Mesenteric fat pad (tissue), 1 donor: ENCODE measurements at regions not wholly inside any gene's neighbourhood (a gene's known extent, or its start where the extent isn't known, plus 50 kb on each side); places are given as distances from the start of the nearest gene placed in this dataset.

Source experiments
- DNase-seq: peaks from one replicate; pipeline ENCODE4 v3.0.0-alpha.2; 2020; ENCODE audit warnings: low spot score
- donor health status: DM: yes; HTN: yes; CAD: no.

DNA sequence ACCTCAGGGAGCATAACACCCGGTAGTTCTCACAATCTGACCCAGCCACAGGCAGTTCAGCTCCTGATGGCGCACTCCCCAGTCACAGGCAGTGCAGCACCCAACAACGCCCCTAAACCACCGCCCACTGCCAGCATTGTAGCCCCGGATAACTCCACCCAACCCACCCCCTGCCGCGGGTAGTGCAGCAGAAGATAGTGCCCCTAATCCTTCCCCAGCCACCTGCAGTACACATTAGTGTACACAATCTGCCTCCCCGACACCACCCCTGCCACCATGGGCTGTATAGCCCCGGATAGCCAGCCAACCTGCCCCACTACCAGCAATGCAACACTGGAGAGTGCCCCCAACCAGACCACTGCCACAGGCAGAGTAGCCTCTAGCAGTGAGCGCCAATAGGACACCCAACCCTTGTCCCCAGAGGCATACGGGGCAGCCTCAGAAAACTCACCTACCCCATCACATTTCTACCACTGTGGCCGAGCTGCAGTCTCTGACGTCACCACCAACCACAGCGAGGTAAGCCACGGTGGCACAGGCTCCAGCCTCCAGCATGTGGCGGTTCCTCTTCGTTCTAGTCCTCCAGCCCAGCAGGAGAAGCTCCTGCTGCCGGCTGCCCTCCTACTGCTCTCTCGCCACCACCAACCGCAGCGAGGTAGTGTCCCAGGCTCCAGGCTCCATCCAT is 877.3 kb downstream of the KCNJ18 start:
- DNase-seq, result no peak

- DNase-seq, result no peak
Measured at GRCh38 chr17:22570144-22570845, 878.0 kb downstream of the KCNJ18 start.

DNA sequence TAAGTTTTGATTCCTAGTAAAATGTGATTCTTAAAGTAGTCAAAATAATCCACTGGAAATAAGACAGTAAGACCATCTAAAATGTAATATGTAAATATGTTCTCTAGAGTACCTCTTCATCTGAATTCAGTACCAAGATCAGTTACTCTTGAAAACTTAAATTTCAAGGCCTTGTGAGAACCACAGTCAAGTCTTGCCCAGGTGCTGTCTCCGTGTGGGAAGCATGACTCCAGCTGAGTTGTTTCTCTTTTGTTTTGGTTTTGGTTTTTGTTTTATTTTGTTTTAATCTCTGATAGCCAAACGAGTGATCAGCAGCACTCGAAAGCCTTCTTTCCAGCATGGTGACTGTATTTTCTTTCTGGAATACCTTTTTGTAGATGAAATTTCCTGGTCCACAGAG is 907.0 kb downstream of the KCNJ18 start:
- no peak for DNase-seq

DNA sequence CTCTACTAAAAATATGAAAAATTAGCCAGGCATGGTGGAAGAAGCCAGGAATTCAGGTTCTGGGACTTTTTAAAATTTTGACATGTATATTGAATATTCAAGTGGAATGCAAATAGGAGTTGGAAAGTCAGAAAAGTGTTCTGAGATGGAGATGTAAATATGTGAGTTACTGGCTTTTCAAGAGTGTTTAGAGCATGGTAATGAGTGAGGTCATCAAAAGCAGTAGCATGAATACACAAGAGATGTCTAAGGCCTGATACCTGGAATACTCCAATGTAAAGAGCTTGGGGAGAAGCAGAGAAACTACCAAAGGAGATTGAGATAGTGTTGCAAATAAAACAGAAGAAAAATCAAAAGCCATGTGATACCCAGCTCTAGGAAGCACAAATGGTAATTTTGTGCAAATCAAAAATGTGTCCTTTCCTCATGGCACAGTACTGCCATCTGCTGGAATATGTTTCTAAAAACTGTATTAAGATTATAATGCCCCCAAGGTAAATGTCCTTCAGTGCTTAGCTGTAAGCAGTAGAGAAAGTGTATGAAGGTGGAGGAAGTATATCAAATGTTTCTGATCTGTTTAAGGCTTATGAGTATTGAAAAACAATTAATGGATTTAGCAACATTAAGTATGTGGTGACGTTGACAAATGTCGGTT is 908.4 kb downstream of the KCNJ18 start:
- no peak for DNase-seq
